ENCODE measurements at regions not wholly inside any gene's neighbourhood (a gene's known extent, or its start where the extent isn't known, plus 50 kb on each side); places are given as distances from the start of the nearest gene placed in this dataset.
"Not testable (repeated sequence)": the region's sequence is repeated elsewhere in the genome, so short reads cannot be mapped to it uniquely, and the experiment has no call there.

DNA sequence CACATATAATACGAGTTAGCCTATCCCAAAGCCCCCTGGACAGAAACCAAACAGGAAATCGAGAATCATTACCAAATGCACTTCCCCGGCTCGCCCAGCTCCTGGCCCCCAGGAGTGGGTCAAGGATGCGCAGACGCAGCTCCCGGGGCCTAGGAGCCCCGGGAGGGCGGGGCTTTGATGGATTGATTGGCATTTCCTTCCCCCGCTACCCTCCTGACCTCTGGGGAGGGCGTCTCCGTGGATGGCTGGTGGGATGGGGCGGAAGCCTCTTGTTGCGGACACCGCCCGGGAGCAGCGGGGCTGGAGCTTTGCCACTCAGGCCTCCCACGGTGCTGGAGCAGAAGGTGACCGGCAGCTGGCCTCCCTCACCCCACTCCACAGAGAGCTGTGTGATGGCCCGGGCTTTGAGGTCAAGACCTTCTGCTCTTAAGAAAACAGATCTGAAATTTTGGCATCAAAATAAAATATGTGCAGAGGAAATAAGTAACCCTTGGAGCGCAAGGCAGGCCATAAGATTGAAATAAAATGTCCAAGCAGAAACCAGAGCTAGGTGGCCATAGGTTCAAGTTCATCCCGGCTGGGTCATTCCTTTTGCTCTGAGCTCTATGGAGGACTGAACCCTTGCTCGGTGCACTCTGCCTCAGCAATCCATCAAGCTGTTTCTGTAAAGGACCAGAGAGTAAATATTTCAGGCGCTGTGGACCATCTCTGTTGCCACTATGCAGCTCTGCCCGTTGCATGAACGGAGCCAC lies 262.3 kb downstream of the SOX9 start:
- no peak overlapping the region for H3K9ac ChIP-seq (ENCODE audit: low read depth, low read length)
- no peak overlapping the region for H3K4me3 ChIP-seq (ENCODE audit: low read length)
- 55% methylated on average over 25 of the region's 26 CpGs for WGBS
- H3K27me3 ChIP-seq (ENCODE audit: insufficient read depth, low read length): no peaks in the 10 kb centered on the region
- H3K27ac ChIP-seq (ENCODE audit: low read depth, low read length): no peak overlapping the region
- no peaks in the 10 kb centered on the region for H3K9me3 ChIP-seq (ENCODE audit: insufficient read depth, low read depth, low read length)
- peaks cover 29% of the 10 kb centered on the region for H3K4me1 ChIP-seq (ENCODE audit: insufficient read depth, low read length)
- no peaks in the 10 kb centered on the region for H3K36me3 ChIP-seq (ENCODE audit: insufficient read depth, low read length)

DNA sequence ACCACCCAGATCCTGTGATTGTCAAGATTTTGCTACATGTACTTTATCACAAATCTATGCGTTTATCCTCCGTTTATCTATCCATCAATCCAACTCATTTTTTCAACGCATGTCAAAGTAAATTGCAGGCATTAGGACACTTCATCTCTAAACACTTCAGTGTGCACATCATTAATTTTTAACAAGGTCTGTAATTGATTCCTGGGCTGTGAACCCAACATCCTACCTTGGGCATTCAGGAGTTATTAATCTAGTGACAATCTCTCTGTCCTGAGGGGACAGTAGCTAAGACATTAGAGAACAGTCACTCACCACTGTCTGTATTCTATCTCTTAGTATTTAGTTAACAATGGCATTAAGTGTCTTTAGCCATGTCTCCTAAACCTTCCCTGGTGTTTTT lies 264.7 kb downstream of the SOX9 start:
- Histone ChIP-seq H3K27me3 (ENCODE audit: insufficient read depth, low read length) (no peaks in the 10 kb centered on the region), H3K4me3 (ENCODE audit: low read length) (no peak overlapping the region), H3K27ac (ENCODE audit: low read depth, low read length) (no peak overlapping the region), H3K4me1 (ENCODE audit: insufficient read depth, low read length) (peaks cover 22% of the 10 kb centered on the region), H3K36me3 (ENCODE audit: insufficient read depth, low read length) (no peaks in the 10 kb centered on the region), H3K9ac (ENCODE audit: low read depth, low read length) (no peak overlapping the region), H3K9me3 (ENCODE audit: insufficient read depth, low read depth, low read length) (no peaks in the 10 kb centered on the region)
- WGBS: 94% methylated on average over 3 of the region's 3 CpGs

DNA sequence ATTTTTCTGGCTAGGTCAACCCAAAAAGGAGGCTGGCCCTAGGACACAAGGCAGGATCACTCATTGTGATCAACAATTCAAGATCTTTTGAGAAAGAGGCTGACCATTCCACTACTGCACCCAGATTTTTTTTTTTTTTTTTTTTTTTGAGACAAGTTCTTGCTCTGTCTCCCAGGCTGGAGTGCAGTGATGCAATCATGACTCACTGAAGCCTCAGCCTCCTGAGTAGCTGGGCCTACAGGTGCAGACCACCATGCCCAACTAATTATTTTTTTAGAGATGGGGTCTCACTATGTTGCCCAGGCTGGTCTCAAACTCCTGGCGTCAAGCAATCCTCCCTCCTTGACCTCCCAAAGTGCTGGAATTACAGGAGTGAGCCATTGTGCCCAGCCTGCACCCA lies 265.4 kb downstream of the SOX9 start:
- H3K4me1 ChIP-seq (ENCODE audit: insufficient read depth, low read length): peaks cover 22% of the 10 kb centered on the region
- H3K9ac ChIP-seq (ENCODE audit: low read depth, low read length); H3K36me3 ChIP-seq (ENCODE audit: insufficient read depth, low read length); H3K4me3 ChIP-seq (ENCODE audit: low read length); H3K9me3 ChIP-seq (ENCODE audit: insufficient read depth, low read depth, low read length); H3K27ac ChIP-seq (ENCODE audit: low read depth, low read length); H3K27me3 ChIP-seq (ENCODE audit: insufficient read depth, low read length): not testable (repeated sequence)
- 83% methylated on average over 1 of the region's 1 CpG for WGBS

DNA sequence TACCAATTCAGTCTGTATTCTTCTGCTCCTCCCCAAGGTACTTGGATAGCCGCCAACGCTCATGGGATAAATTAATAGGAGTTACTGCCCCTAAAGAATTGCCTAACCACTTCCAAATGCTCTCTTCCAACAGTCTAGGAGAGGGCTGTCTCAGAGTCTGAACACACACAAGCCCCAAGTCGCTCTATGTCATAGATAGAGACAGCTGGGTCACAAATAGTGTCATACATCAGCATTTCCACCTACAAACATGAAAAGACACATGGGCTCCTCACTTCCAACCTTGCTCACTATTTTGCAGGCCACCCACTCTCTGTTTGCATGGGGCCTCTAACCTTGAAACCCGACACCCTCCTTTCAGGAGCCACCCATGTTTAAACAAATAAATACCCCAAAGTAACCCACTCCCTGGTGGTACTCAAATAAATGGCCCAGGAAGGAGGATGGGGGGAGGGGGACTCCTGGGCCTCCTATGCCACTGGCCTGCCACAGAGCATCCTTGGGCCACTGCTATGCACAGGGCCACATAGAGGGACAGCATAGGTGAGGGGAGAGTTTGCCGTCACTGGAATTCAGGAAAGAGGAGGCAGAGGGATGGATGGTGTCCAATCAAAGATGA lies 265.9 kb downstream of the SOX9 start:
- no peak overlapping the region for H3K9ac ChIP-seq (ENCODE audit: low read depth, low read length)

DNA sequence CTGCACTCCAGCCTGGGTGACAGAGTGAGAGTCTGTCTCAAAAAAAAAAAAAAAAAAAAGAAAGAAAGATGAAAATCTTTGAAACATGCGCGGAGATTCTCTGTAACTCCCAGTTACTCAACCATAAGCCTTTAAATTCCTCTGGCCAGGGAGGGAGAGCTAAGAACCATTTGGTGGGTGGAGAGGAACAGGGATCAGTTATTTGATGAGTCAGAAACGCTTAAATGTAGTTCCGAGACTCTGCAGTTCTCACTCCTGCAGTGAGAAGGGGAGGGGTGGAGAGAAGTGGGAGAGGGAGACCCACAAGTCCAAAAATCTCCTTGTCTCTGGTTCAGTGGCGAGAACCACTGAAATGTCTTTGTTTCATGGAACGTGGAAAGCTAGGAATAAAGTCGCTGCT lies 266.7 kb downstream of the SOX9 start:
- H3K27me3 ChIP-seq (ENCODE audit: insufficient read depth, low read length): no peaks in the 10 kb centered on the region
- no peak overlapping the region for H3K27ac ChIP-seq (ENCODE audit: low read depth, low read length)
- H3K9me3 ChIP-seq (ENCODE audit: insufficient read depth, low read depth, low read length): no peaks in the 10 kb centered on the region
- H3K4me1 ChIP-seq (ENCODE audit: insufficient read depth, low read length): peaks cover 11% of the 10 kb centered on the region
- 72% methylated on average over 5 of the region's 7 CpGs for WGBS
- no peak overlapping the region for H3K4me3 ChIP-seq (ENCODE audit: low read length)
- no peak overlapping the region for H3K9ac ChIP-seq (ENCODE audit: low read depth, low read length)
- H3K36me3 ChIP-seq (ENCODE audit: insufficient read depth, low read length): no peaks in the 10 kb centered on the region

More for the DNA sequence above, 265.9 kb downstream of the SOX9 start:
- no peaks in the 10 kb centered on the region for H3K36me3 ChIP-seq (ENCODE audit: insufficient read depth, low read length)
- 73% methylated on average over 5 of the region's 5 CpGs for WGBS
- H3K27ac ChIP-seq (ENCODE audit: low read depth, low read length): no peak overlapping the region
- H3K9me3 ChIP-seq (ENCODE audit: insufficient read depth, low read depth, low read length): no peaks in the 10 kb centered on the region
- H3K4me3 ChIP-seq (ENCODE audit: low read length): no peak overlapping the region
- peaks cover 18% of the 10 kb centered on the region for H3K4me1 ChIP-seq (ENCODE audit: insufficient read depth, low read length)
- no peaks in the 10 kb centered on the region for H3K27me3 ChIP-seq (ENCODE audit: insufficient read depth, low read length)

DNA sequence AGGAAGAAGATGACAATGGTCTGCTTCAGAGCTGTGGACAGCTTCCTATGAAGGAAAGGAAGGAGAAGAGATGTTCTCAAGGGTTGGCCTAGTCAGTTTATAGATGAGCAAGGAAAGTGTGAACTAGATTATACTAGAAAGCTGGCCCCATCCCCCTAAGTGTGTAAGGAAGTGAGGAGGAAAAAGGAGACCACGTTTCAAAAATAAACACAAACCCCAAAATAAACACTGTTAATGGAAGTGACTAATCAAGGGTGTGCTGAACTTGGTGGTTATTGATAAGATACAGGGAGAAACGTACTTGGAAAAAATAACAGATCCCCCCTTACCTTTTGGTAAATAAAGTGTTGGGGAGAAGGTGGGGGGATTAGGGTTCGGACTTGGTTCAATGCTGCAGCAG lies 267.1 kb downstream of the SOX9 start:
- Histone ChIP-seq H3K4me1 (ENCODE audit: insufficient read depth, low read length) (peaks cover 7% of the 10 kb centered on the region; the same call in 1 of the 2 replicates), H3K27ac (ENCODE audit: low read depth, low read length) (no peak overlapping the region), H3K9me3 (ENCODE audit: insufficient read depth, low read depth, low read length) (no peaks in the 10 kb centered on the region), H3K36me3 (ENCODE audit: insufficient read depth, low read length) (no peaks in the 10 kb centered on the region), H3K9ac (ENCODE audit: low read depth, low read length) (no peak overlapping the region), H3K4me3 (ENCODE audit: low read length) (no peak overlapping the region), H3K27me3 (ENCODE audit: insufficient read depth, low read length) (no peaks in the 10 kb centered on the region)
- no CpG with 5 or more reads among the region's 3 CpGs for WGBS

DNA sequence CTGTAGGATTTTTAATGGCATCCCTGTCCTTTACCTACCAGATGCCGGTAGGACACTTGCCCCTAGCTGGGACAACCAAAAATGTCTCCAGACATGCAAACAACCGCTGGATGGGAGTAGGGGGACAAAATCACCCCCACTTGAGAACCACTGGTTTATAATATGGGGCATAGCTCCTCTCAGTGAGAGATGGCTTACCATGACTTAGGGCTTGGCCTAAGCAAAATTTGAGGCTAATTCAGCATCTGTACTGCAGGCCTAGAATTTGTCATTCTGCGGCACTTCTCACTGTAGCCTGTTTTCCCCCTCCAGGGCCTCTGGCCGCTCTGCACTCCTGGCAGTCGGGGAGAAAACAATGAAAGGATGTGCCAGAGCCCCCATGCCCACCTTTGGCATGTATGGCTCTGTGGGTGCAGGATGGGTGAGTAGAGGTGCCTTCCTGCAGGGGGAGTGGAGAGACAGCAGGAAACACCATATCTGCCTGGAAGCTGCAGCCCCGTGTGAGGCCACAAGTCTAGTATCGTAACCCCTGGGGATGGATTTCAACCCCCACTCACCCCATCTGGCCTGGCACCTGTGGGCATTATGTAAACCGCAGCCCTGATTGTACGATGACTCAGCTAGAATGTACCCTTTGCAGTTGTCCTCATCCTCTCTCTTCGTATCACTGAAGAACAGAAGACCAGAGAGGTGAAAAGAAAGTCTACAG lies 268.1 kb downstream of the SOX9 start:
- no peak overlapping the region for H3K27ac ChIP-seq (ENCODE audit: low read depth, low read length)
- no peak overlapping the region for H3K4me3 ChIP-seq (ENCODE audit: low read length)
- H3K4me1 ChIP-seq (ENCODE audit: insufficient read depth, low read length): peaks cover 7% of the 10 kb centered on the region; the same call in 1 of the 2 replicates
- no peak overlapping the region for H3K9ac ChIP-seq (ENCODE audit: low read depth, low read length)
- H3K27me3 ChIP-seq (ENCODE audit: insufficient read depth, low read length): no peaks in the 10 kb centered on the region
- H3K9me3 ChIP-seq (ENCODE audit: insufficient read depth, low read depth, low read length): no peaks in the 10 kb centered on the region
- WGBS: 88% methylated on average over 10 of the region's 10 CpGs
- no peaks in the 10 kb centered on the region for H3K36me3 ChIP-seq (ENCODE audit: insufficient read depth, low read length)

DNA sequence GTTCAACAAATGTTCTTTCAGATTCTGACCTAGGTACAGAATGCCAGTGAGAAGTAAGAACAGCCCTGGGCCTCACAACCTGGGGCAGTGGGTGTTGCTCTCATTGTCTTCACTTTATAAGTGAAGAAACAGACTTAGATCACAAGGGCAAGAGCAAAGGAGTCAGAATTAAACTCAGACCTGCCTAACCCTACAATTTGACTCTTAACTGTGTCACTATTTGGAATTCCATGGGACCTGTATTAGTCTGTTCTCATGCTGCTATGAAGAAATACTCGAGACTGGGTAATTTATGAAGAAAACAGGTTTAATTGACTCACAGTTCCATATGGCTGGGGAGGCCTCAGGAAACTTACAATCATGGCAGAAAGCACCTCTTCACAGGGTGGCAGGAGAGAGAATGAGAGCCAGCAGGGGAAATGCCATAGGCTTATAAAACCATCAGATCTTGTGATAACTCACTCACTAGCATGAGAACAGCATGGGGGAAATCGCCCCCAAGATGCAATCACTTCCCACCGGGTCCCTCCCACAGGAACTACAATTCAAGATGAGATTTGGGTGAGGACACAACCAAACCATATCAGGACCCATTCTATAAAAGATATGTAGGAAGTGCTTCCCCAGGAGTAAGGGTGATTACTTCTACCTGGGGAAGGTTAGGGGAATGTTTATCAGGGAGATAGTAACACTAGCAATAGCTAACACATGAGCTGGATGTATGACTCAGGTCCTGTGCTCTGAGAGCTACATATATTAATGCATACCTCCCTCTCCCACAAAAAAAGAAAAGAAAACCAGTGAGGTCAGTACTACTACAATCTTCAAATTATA lies 270.1 kb downstream of the SOX9 start:
- WGBS: 93% methylated on average over 3 of the region's 3 CpGs
- Histone ChIP-seq H3K36me3 (ENCODE audit: insufficient read depth, low read length) (no peaks in the 10 kb centered on the region), H3K9me3 (ENCODE audit: insufficient read depth, low read depth, low read length) (no peaks in the 10 kb centered on the region), H3K9ac (ENCODE audit: low read depth, low read length) (no peak overlapping the region), H3K27ac (ENCODE audit: low read depth, low read length) (no peak overlapping the region), H3K4me1 (ENCODE audit: insufficient read depth, low read length) (peaks cover 8% of the 10 kb centered on the region; the same call in 1 of the 2 replicates), H3K27me3 (ENCODE audit: insufficient read depth, low read length) (no peaks in the 10 kb centered on the region), H3K4me3 (ENCODE audit: low read length) (no peak overlapping the region)

DNA sequence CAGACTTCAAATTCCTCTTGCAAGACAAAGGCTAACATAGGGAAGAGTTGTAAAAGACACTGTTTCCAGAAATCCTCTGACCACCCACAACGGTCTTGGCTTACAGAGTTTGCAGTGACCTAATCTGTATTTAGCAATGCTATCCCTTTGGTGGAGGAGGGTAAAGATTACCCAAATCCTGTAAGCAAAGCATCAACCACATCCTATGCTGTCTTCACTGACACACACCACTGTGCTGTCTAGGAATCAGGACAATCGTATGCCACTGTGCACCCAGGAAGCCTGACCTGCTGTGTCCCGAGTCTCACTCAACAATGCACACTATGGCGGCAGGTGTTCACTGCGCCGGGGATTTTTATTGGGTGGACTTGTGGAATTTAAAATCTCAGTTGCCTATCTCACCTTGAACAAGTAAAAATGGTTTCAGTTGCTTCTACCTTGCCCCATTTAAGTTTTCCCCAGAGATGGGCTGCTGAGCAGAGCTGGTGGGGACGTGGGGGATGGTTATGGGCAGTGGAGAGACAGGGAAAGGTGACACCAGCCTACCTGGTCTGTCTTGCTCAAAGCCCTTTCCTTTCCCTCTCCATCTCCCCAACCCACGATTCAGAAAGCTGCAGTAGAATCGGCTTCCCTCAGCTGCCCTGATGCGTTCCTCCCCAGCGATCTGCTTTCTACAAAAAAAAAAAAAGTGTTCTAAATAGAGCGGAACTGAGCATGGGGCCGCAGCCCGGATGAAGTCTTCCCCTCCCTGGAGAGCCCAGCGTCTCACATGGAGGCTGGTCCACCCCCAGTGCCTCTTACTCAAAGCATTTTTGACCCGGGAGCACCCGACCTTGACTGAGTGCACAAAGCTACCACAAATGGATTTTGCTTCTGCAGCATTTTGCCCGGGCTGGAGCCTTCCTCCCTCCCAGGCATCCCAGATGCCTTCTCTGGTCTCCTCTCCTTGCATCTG lies 271.5 kb downstream of the SOX9 start:
- WGBS: 95% methylated on average over 17 of the region's 18 CpGs
- Histone ChIP-seq H3K27ac (ENCODE audit: low read depth, low read length) (no peak overlapping the region), H3K36me3 (ENCODE audit: insufficient read depth, low read length) (no peaks in the 10 kb centered on the region), H3K9me3 (ENCODE audit: insufficient read depth, low read depth, low read length) (no peaks in the 10 kb centered on the region), H3K9ac (ENCODE audit: low read depth, low read length) (no peak overlapping the region), H3K4me3 (ENCODE audit: low read length) (no peak overlapping the region), H3K4me1 (ENCODE audit: insufficient read depth, low read length) (peaks cover 8% of the 10 kb centered on the region; the same call in 1 of the 2 replicates), H3K27me3 (ENCODE audit: insufficient read depth, low read length) (no peaks in the 10 kb centered on the region)

DNA sequence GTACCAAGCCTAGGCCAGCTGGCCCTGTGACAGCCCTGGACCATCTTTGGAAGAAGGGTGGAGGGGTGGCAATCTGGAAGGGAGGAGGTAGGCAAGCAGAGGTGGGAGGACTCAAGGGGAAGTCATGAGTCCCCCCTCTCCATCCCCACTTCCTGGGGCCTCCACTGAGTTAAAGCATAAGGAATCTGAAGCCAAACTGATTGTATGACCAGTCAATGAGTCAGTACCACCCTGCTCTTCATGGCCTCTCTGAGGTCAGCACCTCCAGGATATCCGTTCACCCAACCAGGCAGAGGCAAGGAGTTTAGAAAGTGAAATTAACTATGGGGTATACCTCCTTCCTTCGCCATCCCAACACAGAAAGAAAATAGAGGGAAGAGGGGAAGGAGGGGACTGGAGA lies 272.7 kb downstream of the SOX9 start:
- WGBS: 80% methylated on average over 1 of the region's 2 CpGs
- no peak overlapping the region for H3K9ac ChIP-seq (ENCODE audit: low read depth, low read length)
- H3K27ac ChIP-seq (ENCODE audit: low read depth, low read length): no peak overlapping the region
- H3K4me1 ChIP-seq (ENCODE audit: insufficient read depth, low read length): peaks cover 5% of the 10 kb centered on the region; the same call in 1 of the 2 replicates
- no peaks in the 10 kb centered on the region for H3K9me3 ChIP-seq (ENCODE audit: insufficient read depth, low read depth, low read length)
- no peaks in the 10 kb centered on the region for H3K36me3 ChIP-seq (ENCODE audit: insufficient read depth, low read length)
- no peak overlapping the region for H3K4me3 ChIP-seq (ENCODE audit: low read length)
- no peaks in the 10 kb centered on the region for H3K27me3 ChIP-seq (ENCODE audit: insufficient read depth, low read length)

Data from HUES64 (cell line).